ENCODE measurements at regions not wholly inside any gene's neighbourhood (a gene's known extent, or its start where the extent isn't known, plus 50 kb on each side); places are given as distances from the start of the nearest gene placed in this dataset.

- TF ChIP-seq CTCF (IDR thresholded peaks at IDR 0.05) (no peak), POLR2A (IDR thresholded peaks at IDR 0.05) (no peak)
Measured at GRCh38 chr16:63185235-63185780, 1149.1 kb upstream of the CDH8 start.

Measured in testis (tissue), 2 donors.